ENCODE measurements at regions not wholly inside any gene's neighbourhood (a gene's known extent, or its start where the extent isn't known, plus 50 kb on each side); places are given as distances from the start of the nearest gene placed in this dataset.
"Not testable (repeated sequence)": the region's sequence is repeated elsewhere in the genome, so short reads cannot be mapped to it uniquely, and the experiment has no call there.

DNA sequence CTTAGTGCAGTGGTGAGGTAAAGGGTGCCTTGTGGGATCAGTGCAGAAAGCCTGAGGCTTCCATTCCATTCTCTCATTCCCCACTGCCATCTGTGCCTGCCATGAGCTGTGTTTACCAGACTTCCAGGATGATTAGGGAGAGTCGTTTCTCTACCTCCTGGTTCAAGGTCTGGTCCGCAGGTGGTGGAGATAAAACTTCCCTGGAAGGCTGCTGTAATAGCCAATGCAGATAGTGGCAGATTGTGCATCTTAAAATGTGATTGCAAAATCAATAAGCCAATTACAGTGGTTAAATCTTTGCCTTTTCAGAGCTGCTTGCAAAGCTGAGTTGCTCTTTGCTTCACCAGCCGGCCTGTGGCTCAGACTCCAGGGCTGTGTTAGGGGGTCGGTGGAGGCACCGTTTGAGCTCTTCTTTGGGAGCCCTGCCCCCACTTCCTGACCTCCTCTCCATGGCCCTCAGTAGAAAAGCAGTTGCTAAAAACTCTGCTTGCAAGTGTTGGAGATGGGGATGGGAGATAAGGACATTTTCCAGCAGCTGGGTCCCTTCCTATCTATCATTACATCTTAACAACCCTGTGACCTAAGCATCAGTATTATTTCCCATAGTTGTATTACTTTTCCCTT is 95.2 kb upstream of the HS6ST1 start:
- no peak for DNase-seq (ENCODE audit: extremely low read depth, low read depth, low spot score)

GRCh38 chr2:128414351-128414750 is 95.7 kb upstream of the HS6ST1 start:
- DNase-seq (ENCODE audit: extremely low read depth, low read depth, low spot score) = no peak

DNA sequence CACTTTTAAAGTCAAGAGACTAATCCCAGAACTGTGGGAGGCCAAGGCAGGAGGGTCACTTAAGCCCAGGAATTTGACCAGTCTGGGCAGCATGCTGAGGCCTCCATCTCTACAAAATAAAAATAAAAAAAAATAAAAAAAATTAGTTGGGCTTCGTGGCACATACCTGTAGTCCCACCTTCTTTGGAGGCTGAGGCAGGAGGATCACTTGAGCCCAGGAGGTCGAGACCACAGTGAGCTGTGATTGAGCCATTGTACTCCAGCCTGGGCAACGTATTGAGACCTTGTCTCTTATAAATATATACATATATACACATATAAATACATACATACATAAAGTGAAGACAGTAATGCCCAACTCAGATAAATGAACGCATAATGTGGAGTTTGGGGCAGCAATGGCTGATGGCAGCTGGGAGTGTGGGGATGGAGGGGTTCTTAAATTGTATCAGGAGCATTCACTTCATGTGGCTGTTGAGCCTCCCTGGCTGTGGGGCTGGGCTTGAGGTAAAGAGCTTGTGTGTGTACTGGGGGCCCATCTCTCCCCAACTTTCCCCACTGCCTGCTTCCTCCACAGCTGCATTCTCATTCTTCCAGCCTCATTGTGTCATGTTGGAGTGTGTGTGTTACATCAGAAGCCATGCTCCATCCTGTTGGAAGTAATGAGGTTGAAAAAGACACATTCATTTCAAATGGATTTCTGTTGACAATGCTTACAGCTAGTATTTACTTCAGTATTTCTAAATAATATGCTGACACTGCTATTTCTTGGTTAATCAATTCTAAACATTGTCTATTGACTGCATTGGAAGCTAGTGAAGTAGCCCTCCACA is 96.5 kb upstream of the HS6ST1 start:
- no peak for DNase-seq (ENCODE audit: extremely low read depth, low read depth, low spot score)

DNA sequence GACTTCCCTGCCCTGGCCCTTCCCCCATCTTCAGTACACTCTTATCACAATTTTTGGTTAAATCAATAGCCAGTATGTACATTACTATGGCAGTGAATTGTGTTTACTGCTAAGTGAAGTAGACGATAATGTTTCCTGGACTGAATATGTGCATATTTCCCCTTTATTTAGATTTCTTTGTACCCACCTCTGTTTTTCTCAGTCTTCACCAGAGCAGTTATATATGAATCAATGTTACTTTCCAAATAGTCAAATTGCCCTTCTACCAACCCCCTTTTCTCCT is 97.1 kb upstream of the HS6ST1 start:
- no peak for DNase-seq (ENCODE audit: extremely low read depth, low read depth, low spot score)

- DNase-seq (ENCODE audit: extremely low read depth, low read depth, low spot score) = no peak
Measured at GRCh38 chr2:128416109-128416785, 97.6 kb upstream of the HS6ST1 start.

DNA sequence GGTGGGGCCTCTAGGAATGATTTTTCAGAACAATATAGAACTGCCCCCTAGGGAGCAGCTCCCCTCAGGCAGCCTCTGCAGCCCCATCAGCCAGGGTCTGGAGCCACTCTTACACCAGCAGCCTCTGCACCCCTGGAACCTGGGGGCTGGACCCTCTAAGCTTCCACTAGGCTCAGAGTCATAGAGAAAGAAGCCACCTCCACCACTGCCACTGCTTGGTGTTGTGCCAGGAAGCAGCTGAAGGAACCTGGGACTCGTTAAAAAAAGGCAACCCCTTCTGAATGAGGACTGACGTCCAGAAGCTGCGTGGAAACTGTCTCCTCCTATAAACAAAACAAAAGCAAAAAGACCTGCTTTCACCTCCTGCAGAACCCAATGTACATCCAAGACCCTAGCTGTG is 98.1 kb upstream of the HS6ST1 start:
- DNase-seq (ENCODE audit: extremely low read depth, low read depth, low spot score) = no peak

DNA sequence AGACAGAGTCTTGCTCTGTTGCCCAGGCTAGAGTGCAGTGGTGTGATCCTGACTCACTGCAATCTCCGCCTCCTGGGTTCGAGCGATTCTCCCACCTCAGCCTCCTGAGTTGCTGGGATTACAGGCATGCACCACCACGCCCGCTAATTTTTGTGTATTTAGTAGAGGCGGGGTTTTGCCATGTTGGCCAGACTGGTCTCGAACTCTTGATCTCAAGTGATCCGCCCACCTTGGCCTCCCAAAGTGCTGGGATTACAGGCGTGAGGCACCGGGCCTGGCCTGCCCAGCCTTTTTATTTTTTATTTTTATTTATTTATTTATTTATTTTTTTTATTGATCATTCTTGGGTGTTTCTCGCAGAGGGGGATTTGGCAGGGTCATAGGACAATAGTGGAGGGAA is 98.6 kb upstream of the HS6ST1 start:
- not testable (repeated sequence) for DNase-seq (ENCODE audit: extremely low read depth, low read depth, low spot score)

GRCh38 chr2:128420131-128420530 is 101.5 kb upstream of the HS6ST1 start:
- DNase-seq (ENCODE audit: extremely low read depth, low read depth, low spot score) = no peak

DNA sequence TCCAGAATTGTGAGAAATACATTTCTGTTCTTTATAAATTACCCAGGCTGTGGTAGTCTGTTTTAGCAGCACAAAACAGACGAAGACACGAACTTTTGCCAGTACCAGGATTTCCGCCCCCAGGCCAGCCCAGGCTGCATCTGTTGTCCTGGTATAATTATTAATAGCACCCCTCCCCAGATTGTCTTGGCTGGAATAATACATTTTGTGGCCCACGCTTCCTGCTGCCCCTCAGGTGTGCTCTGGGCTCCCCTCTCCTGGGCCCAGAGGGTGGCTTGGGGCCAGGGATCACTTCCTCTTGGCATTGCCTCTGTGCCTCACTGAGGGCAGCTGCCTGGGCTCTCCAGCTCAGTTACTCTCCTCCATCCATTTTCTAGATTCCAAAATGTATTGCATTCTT is 102.1 kb upstream of the HS6ST1 start:
- no peak for DNase-seq (ENCODE audit: extremely low read depth, low read depth, low spot score)

GRCh38 chr2:128421286-128421685 is 102.6 kb upstream of the HS6ST1 start:
- DNase-seq (ENCODE audit: extremely low read depth, low read depth, low spot score) = no peak

GRCh38 chr2:128421861-128422311 is 103.2 kb upstream of the HS6ST1 start:
- DNase-seq (ENCODE audit: extremely low read depth, low read depth, low spot score) = no peak

GRCh38 chr2:128422571-128422970 is 103.9 kb upstream of the HS6ST1 start:
- no peak for DNase-seq (ENCODE audit: extremely low read depth, low read depth, low spot score)

- no peak for DNase-seq (ENCODE audit: extremely low read depth, low read depth, low spot score)
Measured at GRCh38 chr2:128423788-128424165, 105.1 kb upstream of the HS6ST1 start.

GRCh38 chr2:128424406-128425171 is 105.9 kb upstream of the HS6ST1 start:
- no peak for DNase-seq (ENCODE audit: extremely low read depth, low read depth, low spot score)

DNA sequence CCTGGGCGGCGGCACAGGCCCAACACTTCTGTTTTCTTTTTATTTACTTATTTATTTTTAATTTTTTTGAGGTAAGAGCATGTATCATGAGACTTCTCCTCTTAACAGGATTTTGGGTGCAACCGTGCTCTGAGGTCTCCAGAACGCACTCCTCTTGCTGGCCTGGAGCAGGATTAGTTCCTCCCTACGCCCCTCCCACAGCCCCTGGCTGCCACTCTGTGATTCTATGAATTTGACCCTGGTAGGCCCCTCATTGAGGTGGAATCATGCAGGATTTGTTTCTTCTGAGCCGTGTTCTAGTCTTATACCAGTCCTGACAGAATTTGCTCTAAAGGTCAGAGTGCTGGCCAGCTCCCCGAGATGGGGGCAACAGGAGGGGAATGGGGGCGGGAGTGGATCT is 106.5 kb upstream of the HS6ST1 start:
- no peak for DNase-seq (ENCODE audit: extremely low read depth, low read depth, low spot score)

DNA sequence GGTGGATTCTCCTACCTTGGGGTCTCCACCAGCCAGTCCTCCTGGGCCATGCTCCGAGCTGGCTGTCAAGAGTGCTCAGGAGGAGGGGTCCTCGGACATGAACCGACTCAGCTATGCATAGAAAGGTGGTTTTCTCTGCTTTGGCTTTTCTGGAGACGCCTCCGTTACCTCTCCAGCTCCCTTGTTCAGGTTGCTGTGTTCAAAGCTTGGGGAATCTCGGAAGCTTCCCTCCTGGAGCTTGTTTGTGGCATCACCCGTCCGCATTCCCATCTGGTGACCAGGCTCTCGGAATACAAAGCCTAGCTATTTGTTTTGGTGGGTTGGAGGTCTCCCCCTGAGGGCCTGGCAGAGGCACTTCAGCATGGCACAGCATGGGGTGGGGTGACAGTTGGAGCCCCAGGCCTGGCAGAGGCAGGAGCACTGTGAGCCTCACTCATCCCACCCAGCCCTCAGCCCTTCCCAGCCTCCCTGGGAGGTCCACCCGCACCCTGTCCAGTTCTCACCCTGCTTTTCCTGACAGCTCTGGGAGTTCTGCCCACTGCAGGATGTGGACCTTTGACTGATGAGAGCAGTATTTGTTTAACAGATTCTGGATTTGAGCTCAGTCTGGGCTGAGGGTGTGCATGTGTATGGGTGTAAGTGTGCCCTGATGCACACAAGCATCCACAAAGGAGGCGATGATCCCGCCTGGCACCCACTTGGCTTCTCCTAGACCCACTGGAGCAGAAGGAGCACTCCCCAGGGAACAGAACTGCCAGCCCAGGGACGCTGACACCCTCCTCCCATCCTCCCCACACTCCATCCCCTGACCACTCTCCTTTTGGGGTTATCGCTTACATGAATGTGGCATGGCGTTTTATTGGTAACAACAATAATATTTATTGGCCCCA is 107.3 kb upstream of the HS6ST1 start:
- DNase-seq (ENCODE audit: extremely low read depth, low read depth, low spot score) = no peak

- no peak for DNase-seq (ENCODE audit: extremely low read depth, low read depth, low spot score)
Measured at GRCh38 chr2:128427413-128427755, 108.7 kb upstream of the HS6ST1 start.

GRCh38 chr2:128428415-128428814 is 109.7 kb upstream of the HS6ST1 start:
- DNase-seq (ENCODE audit: extremely low read depth, low read depth, low spot score) = no peak

DNA sequence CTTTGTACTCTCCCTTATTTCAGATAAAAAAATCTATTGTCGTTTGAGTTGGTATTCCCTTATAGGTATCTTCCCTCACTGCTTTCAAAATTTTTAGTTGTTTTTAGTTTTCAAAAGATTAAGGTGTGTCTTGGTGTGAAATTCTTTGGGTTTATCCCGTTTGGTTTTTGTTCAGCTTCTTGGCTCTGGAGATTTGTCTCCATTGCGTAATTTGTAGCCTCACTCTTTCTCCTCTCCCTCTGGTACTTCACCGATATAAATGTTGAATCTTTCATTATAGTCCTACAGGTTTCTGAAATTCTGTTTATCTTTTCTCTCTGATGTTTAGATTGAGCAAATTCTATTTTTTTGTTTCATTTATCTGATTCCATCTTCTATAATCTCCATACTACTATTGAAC is 113.8 kb upstream of the HS6ST1 start:
- DNase-seq (ENCODE audit: extremely low read depth, low read depth, low spot score) = no peak

DNA sequence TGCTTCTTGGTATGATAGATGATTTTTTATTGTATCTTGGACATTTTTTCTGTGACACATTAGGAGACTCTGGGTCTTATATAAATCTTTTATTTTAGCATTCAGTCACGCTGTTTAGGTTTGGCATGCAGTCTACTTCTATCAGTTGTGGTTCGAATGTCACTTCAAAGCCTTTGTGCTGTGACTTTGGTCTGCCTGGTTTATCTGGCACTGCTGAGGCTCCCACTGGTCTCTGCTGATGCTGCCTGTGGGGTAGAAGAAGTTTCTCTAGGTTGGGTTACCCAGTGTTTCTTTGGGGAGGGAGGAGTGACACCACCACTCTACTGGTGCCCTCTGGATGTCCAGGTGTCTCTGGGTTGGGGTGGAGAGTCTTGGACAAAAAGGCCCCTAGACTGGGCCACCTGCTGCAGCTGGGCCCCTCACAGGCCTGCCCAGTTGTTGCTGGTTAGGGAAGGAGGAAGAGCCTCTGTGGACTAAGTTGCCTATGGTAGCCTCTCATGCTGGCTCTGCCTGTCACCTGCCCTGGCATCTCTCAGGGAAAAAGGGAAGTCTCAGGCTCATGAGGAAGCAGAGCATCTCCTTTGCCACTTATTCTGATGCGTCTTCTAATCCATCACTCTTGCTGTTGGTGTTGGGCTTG is 115.4 kb upstream of the HS6ST1 start:
- no peak for DNase-seq (ENCODE audit: extremely low read depth, low read depth, low spot score)
